ENCODE measurements at regions not wholly inside any gene's neighbourhood (a gene's known extent, or its start where the extent isn't known, plus 50 kb on each side); places are given as distances from the start of the nearest gene placed in this dataset.
"Not testable (repeated sequence)": the region's sequence is repeated elsewhere in the genome, so short reads cannot be mapped to it uniquely, and the experiment has no call there.

DNA sequence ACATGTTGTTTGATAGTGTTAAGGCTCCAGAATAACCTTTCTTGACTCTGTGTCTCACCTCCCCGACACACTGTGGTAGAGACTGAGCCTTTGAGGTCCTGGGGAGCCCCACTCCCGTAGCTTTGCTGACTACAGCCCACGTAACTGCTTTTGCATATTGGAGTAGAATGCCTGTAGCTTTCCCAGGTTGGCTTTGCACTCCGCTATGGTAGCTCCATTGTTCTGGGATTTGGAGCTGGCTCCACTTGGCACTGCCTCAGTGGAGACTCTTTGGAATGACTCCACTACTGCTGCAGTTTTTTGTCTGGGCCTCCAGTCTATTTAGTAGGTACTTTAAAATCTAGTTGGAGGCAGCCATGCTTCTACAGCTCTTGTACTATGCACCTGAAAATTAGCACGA, 56.2 kb upstream of the ANXA1 start:
- no peak for DNase-seq (ENCODE audit: low read depth, low spot score)
- H3K27ac ChIP-seq = no peak overlapping the region

DNA sequence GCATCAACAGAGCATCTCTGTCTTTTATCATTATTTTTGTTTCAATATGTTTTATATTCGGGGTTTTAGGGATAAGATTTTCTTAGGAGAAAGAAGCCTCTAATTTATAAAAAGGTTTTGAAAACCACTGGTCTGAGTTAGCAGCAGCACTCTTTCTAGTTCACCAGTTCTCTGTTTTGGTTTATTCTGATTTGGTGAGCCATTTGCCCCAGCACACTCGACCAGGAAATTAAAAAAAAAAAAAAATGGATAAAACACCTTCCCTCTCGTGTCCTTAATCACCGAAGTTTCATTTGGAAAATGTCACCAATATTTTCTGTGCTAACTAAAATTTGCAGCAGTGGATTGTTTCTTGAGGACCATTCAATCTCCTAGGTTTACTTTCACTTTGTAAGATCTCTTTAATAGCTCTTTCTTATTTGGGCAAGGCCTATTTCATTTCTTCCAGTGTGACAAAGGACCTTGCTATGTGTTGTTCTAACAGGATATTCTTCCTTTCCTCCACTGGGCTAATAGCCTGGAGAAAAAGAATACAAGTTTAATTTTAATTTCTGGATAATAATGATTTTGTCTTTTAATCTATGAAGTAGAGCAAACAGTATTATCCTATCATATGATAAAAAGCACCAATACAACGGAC, 57.8 kb upstream of the ANXA1 start:
- no peak overlapping the region for H3K27ac ChIP-seq
- DNase-seq (ENCODE audit: low read depth, low spot score) = no peak

DNA sequence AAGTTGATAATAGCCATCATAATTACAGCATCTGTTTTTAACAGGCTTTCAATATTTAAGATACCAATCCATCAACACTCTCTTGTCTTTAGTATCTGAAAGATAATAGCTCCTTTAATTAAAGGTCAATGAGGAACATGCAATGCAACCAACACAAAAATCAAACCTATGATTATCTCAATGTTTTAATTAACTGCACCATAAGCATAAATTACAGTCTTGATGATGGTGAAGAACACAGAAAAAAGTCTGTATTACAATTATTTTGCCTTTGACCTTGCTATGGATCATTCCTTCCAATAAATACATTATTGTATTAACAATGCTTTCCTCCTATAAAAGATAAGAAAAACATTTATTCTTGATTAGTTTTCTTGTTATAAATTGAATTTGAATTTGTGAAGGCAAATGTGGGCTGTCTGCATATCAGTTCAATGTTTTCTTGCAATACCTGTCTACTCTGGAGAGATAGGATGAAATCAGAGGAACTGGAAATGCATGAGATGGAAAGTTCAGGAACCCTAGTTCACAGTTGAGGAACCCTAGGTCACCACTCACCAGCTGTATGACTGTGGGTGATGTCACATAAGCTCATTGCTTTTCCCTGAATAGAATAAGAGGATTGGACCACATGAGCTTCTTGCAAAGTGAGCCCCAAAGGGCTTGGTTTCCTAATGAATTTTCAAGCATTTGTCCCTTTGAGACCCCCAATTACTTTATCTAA, 58.5 kb upstream of the ANXA1 start:
- no peak overlapping the region for H3K27ac ChIP-seq
- DNase-seq (ENCODE audit: low read depth, low spot score) = no peak

- no peak for DNase-seq (ENCODE audit: low read depth, low spot score)
- no peak overlapping the region for H3K27ac ChIP-seq
These were observed 59.8 kb upstream of the ANXA1 start for GRCh38 chr9:73091909-73092308.

DNA sequence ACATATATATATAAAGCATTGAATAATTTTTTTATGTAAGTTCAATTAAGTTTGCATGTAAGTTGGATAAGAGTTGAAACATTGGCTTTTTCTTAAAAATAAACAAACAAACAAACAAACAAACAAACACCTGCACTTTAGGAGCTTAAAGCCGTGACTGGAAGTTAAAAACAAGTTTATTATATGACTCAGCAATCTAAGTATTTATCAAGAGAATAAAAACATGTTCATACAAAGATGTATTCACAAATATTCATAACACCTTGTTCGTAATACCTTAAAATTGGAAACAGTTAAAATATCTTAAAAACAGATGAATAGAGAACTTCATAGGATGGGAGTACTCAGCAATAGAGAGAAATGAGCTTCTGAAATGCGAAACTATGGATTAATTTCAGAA, 61.5 kb upstream of the ANXA1 start:
- H3K27ac ChIP-seq = no peak overlapping the region
- DNase-seq (ENCODE audit: low read depth, low spot score) = no peak

- no peak overlapping the region for H3K27ac ChIP-seq
- DNase-seq (ENCODE audit: low read depth, low spot score) = no peak
These were observed 62.2 kb upstream of the ANXA1 start for GRCh38 chr9:73089304-73089985.

GRCh38 chr9:73087876-73088275, 63.8 kb upstream of the ANXA1 start:
- DNase-seq (ENCODE audit: low read depth, low spot score); H3K27ac ChIP-seq: not testable (repeated sequence)

DNA sequence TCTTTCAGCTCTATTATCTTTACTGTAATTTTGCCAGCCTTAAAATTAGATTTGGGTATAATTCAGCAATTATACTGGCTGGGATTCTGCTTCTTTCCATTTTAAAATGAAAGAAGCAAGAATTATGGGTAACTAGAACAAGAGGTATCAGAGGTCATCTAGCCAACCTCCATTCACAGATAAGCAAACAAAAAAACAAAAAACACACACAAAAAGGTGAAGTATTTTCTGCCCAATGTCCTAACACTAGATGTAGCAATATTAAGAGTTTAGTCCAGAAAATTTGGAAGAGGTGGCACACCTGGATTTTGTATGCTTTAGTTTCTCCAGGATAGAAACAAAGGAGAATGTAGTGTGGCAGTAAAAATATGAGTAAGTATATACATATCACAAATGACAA, 68.1 kb upstream of the ANXA1 start:
- no peak for DNase-seq (ENCODE audit: low read depth, low spot score)
- no peak overlapping the region for H3K27ac ChIP-seq

- no peak overlapping the region for H3K27ac ChIP-seq
- DNase-seq (ENCODE audit: low read depth, low spot score) = no peak
These were observed 69.5 kb upstream of the ANXA1 start for GRCh38 chr9:73081979-73082657.

DNA sequence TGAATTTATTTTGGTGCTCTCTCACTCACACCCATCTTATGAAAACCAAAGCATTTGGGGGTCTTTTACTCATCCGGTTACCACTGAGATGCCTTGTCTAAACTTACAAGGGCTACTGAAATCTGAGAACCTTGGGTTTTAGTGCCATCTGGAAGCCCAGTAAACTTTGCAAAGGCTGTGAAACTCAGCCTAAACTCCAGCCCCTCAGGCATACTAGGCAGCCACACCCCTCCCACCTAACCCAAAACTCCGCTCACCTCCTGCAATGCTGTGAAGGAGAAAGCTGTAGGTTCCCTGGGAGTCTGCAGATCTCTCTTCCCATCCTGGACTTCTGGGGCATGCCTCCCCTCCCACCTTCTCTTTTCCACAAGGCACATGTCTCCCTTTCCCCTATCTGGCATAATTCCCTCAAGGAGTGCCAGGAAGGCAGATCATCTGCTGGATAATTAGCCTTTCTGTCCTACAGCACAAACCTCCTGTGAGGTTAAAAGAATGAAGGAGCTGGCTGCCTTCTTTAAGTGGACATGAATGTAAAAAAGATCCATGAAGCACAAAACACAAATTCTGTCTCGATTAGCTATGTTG, 71.5 kb upstream of the ANXA1 start:
- no peak overlapping the region for H3K27ac ChIP-seq
- DNase-seq (ENCODE audit: low read depth, low spot score) = no peak

DNA sequence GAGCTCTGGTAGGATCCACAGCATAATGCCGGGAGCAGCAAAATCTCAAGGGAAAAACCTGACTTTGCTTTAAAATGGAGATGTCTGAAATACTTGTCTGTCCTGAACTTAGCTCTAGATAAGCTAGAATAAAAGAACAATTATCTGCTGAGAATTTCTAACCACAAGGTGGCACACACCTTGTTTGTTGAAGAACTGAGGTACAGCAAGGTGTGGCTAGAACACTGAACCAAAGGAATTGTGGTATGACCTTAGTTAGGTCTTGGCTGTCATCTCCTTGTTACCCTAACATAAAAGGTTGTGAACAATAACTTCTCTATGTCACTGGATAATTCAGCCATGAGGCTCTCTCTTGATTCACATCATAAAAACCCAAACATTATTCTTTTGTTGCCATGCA, 72.3 kb upstream of the ANXA1 start:
- no peak overlapping the region for H3K27ac ChIP-seq
- DNase-seq (ENCODE audit: low read depth, low spot score) = peak; percentile 63

GRCh38 chr9:73077625-73078030, 74.0 kb upstream of the ANXA1 start:
- DNase-seq (ENCODE audit: low read depth, low spot score) = no peak
- H3K27ac ChIP-seq = no peak overlapping the region

- no peak for DNase-seq (ENCODE audit: low read depth, low spot score)
- no peak overlapping the region for H3K27ac ChIP-seq
These were observed 74.7 kb upstream of the ANXA1 start for GRCh38 chr9:73076970-73077369.

- DNase-seq (ENCODE audit: low read depth, low spot score) = no peak
- H3K27ac ChIP-seq = no peak overlapping the region
These were observed 77.4 kb upstream of the ANXA1 start for GRCh38 chr9:73074176-73074708.

DNA sequence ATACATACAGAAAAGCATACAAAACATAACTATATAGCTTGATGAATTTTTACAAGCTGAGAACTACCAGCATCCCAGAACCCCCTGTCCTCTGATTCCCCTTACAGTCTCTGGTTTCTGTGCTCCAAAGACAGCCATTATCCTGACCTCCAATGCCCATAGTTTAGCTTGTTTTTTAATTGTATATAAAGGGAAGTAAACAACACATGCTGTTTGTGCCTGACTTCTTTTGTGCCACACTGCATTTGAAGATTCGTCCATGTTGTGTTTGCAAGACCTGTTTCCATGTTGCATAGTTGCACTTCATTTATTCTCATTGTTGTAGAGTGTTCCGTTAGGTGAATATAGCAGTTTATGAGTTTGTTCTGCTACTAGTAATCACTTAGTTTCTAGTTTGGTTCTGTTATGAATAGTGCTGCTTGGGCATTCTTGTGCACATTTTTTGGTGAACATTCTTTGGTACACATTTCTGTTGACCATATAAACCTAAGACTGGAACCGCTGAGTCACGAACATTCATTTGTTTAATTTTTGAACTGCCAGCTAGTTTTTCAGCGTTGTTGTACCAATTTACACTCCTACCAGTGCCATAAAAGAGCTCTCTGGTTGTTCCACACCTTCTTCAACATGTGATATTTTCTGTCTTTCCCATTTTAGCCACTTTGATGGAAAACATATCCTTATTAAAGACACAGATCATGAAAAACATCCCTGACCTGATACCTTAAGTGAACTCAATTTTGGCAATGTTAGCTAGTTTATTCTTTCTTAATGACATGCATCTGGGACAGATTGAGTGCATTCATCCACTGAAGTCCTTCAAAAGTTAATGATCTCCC, 78.1 kb upstream of the ANXA1 start:
- H3K27ac ChIP-seq = no peak overlapping the region
- no peak for DNase-seq (ENCODE audit: low read depth, low spot score)

DNA sequence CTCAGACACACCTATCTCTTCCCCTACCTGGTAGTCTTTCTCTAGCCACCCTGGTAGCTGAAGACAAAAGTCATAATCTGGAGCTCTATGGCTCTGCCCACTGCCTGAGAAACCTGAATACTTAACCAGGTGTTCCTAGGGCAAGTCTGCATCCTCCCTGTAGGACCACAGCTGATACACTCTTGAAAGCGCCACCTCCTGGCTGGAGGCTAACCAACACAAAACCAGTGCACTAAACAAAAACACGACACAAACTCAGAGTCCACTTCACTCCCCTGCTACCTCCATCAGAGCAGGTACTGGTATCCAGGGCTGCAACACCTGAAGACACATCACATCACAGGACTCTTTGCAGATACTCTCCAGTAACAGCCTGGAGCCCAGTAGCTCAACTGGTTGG, 84.6 kb upstream of the ANXA1 start:
- DNase-seq (ENCODE audit: low read depth, low spot score) = no peak
- H3K27ac ChIP-seq = no peak overlapping the region

DNA sequence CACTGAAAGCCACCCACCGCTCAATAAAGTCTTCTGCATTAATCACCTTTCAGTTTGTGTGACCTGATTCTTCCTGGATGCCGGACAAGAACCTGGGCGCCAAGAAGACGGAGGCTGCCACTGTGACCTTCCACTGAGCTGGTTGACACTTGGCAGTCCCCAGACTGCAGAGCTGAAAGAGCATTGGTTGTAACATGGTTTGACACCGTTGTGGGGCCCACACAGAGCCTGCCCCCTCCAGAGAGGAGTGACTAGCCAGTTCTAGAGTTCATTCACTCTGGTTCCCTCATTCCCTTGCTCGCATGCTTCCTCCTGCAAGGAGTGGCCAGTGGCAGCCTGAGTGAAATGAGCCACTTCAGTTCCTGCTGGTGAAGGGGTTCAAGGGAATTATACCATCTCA, 86.2 kb upstream of the ANXA1 start:
- no peak for DNase-seq (ENCODE audit: low read depth, low spot score)
- H3K27ac ChIP-seq = no peak overlapping the region

- DNase-seq (ENCODE audit: low read depth, low spot score) = no peak
- no peak overlapping the region for H3K27ac ChIP-seq
These were observed 87.3 kb upstream of the ANXA1 start for GRCh38 chr9:73064315-73064714.

DNA sequence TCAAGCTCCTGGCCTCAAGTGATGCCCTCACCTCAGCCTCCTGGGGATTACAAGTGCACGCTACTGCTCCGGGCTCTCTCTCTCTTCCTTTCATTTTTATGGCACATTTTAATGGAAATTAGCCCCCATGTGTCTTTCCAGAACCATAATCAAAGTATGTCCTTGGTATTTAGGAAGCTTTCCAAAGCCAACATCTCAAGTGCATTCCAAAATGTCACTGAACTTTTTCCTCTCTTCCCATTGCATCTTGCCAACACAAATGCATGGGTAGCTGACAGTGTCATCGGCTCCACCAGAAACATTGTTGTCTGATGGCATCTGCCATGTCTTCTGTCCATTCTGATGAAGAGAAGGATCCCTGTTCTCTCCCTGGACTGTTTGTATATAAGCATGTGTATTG, 90.5 kb upstream of the ANXA1 start:
- DNase-seq (ENCODE audit: low read depth, low spot score) = no peak
- H3K27ac ChIP-seq = no peak overlapping the region

GRCh38 chr9:73059247-73059646, 92.4 kb upstream of the ANXA1 start:
- no peak overlapping the region for H3K27ac ChIP-seq
- no peak for DNase-seq (ENCODE audit: low read depth, low spot score)

All from epithelial cell of prostate (primary cell).